ENCODE measurements at regions not wholly inside any gene's neighbourhood (a gene's known extent, or its start where the extent isn't known, plus 50 kb on each side); places are given as distances from the start of the nearest gene placed in this dataset.

DNA sequence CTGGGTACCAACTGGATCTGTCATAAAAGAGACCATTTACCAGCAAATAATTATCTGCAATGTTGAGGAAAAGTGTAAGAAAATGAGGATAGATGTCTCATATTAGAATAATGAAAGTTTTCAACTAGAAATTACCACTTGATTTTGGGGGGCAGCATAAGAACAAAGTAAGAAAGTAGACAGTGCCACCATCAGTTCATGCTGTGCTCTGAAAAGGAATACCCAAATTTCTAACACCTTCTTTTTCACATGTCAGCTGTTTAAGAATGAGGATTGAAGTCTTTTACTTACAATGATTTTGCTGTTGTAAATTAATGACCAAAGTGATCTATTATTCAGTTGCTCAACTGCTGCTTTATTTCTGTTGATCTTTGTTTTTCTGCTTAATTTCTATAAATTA is 578.3 kb downstream of the ETV1 start:
- Histone ChIP-seq H3K4me3 (ENCODE audit: extremely low read depth, insufficient read depth, low read length, poor library complexity, severe bottlenecking) (no peak overlapping the region), H3K9me3 (ENCODE audit: control insufficient read depth, low read length) (no peaks in the 10 kb centered on the region), H3K27ac (ENCODE audit: low read depth, low read length, severe bottlenecking) (no peak overlapping the region), H3K36me3 (ENCODE audit: control insufficient read depth, insufficient read depth, low read length) (no peaks in the 10 kb centered on the region), H3K4me1 (ENCODE audit: control insufficient read depth, insufficient read depth, low read length, poor library complexity, severe bottlenecking) (no peaks in the 10 kb centered on the region)

GRCh38 chr7:13411636-13412035 is 577.8 kb downstream of the ETV1 start:
- no peaks in the 10 kb centered on the region for H3K4me1 ChIP-seq (ENCODE audit: control insufficient read depth, insufficient read depth, low read length, poor library complexity, severe bottlenecking)
- no peaks in the 10 kb centered on the region for H3K36me3 ChIP-seq (ENCODE audit: control insufficient read depth, insufficient read depth, low read length)
- no peak overlapping the region for H3K4me3 ChIP-seq (ENCODE audit: extremely low read depth, insufficient read depth, low read length, poor library complexity, severe bottlenecking)
- H3K9me3 ChIP-seq (ENCODE audit: control insufficient read depth, low read length), result no peaks in the 10 kb centered on the region
- H3K27ac ChIP-seq (ENCODE audit: low read depth, low read length, severe bottlenecking), result no peak overlapping the region
- WGBS, 2 experiments (ENCODE audit: insufficient coverage in 2 of 2), result 67% methylated on average over 1 of the region's 3 CpGs; no CpG with 5 or more reads in 1 of the 2 experiments

- Histone ChIP-seq H3K36me3 (ENCODE audit: control insufficient read depth, insufficient read depth, low read length) (no peaks in the 10 kb centered on the region), H3K9me3 (ENCODE audit: control insufficient read depth, low read length) (no peaks in the 10 kb centered on the region), H3K4me1 (ENCODE audit: control insufficient read depth, insufficient read depth, low read length, poor library complexity, severe bottlenecking) (no peaks in the 10 kb centered on the region), H3K27ac (ENCODE audit: low read depth, low read length, severe bottlenecking) (no peak overlapping the region), H3K4me3 (ENCODE audit: extremely low read depth, insufficient read depth, low read length, poor library complexity, severe bottlenecking) (no peak overlapping the region)
Measured at GRCh38 chr7:13414181-13414580, 575.3 kb downstream of the ETV1 start.

DNA sequence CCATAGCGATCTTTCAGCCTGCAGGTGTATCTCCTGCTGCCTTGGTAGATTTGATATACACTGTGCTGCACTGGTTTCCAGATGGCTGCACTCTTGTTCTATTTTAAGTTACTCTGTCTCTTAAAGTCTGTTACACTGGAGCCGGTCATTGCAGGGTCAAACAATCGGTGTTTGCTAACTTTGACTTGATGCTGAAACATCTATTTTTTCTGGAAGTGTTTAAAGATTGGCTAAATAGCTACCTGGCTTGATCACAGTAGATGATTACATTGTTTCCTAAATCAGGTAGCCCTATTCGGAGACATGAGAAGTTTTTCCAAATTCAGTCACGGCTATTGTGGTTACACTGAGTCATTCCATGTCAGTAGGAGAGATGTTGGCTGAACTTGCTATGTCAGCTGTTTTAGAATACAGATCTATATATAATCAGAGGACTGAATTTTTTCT is 574.8 kb downstream of the ETV1 start:
- no peaks in the 10 kb centered on the region for H3K9me3 ChIP-seq (ENCODE audit: control insufficient read depth, low read length)
- no peak overlapping the region for H3K27ac ChIP-seq (ENCODE audit: low read depth, low read length, severe bottlenecking)
- WGBS, 2 experiments (ENCODE audit: insufficient coverage in 2 of 2), result 80 to 100% methylated on average over 1 to 2 of the region's 5 CpGs
- no peaks in the 10 kb centered on the region for H3K36me3 ChIP-seq (ENCODE audit: control insufficient read depth, insufficient read depth, low read length)
- H3K4me3 ChIP-seq (ENCODE audit: extremely low read depth, insufficient read depth, low read length, poor library complexity, severe bottlenecking), result no peak overlapping the region
- H3K4me1 ChIP-seq (ENCODE audit: control insufficient read depth, insufficient read depth, low read length, poor library complexity, severe bottlenecking), result no peaks in the 10 kb centered on the region

- no peaks in the 10 kb centered on the region for H3K9me3 ChIP-seq (ENCODE audit: control insufficient read depth, low read length)
- no peak overlapping the region for H3K27ac ChIP-seq (ENCODE audit: low read depth, low read length, severe bottlenecking)
- WGBS, 2 experiments (ENCODE audit: insufficient coverage in 2 of 2), result 80 to 88% methylated on average over 1 of the region's 2 CpGs
- no peaks in the 10 kb centered on the region for H3K36me3 ChIP-seq (ENCODE audit: control insufficient read depth, insufficient read depth, low read length)
- H3K4me3 ChIP-seq (ENCODE audit: extremely low read depth, insufficient read depth, low read length, poor library complexity, severe bottlenecking), result no peak overlapping the region
- no peaks in the 10 kb centered on the region for H3K4me1 ChIP-seq (ENCODE audit: control insufficient read depth, insufficient read depth, low read length, poor library complexity, severe bottlenecking)
Measured at GRCh38 chr7:13416071-13416470, 573.4 kb downstream of the ETV1 start.

DNA sequence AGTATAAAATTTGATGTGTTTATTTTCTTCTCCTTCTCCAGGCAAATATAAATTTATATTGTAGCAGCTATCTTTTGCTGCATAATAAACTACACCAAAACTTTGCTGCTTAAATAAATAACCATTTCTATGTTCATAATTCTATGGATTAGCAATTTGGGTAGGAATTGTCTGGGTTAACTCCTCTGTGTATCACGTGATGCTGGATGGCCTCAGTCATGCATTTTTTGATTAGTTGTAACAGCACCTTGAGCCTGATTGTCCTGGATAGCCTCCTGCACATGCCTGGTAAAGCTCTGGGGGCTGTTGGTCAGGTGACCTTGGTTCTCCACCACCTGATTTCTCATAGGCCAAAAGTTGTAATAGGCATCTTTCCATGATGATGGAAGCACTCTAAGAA is 572.9 kb downstream of the ETV1 start:
- Histone ChIP-seq H3K9me3 (ENCODE audit: control insufficient read depth, low read length) (no peaks in the 10 kb centered on the region), H3K27ac (ENCODE audit: low read depth, low read length, severe bottlenecking) (no peak overlapping the region), H3K4me3 (ENCODE audit: extremely low read depth, insufficient read depth, low read length, poor library complexity, severe bottlenecking) (no peak overlapping the region), H3K4me1 (ENCODE audit: control insufficient read depth, insufficient read depth, low read length, poor library complexity, severe bottlenecking) (no peaks in the 10 kb centered on the region), H3K36me3 (ENCODE audit: control insufficient read depth, insufficient read depth, low read length) (no peaks in the 10 kb centered on the region)
- WGBS, 2 experiments (ENCODE audit: insufficient coverage in 2 of 2), result 67 to 71% methylated on average over 1 of the region's 1 CpG

GRCh38 chr7:13420726-13421125 is 568.7 kb downstream of the ETV1 start:
- Histone ChIP-seq H3K27ac (ENCODE audit: low read depth, low read length, severe bottlenecking) (no peak overlapping the region), H3K9me3 (ENCODE audit: control insufficient read depth, low read length) (no peaks in the 10 kb centered on the region), H3K36me3 (ENCODE audit: control insufficient read depth, insufficient read depth, low read length) (no peaks in the 10 kb centered on the region), H3K4me1 (ENCODE audit: control insufficient read depth, insufficient read depth, low read length, poor library complexity, severe bottlenecking) (no peaks in the 10 kb centered on the region), H3K4me3 (ENCODE audit: extremely low read depth, insufficient read depth, low read length, poor library complexity, severe bottlenecking) (no peak overlapping the region)
- WGBS, 2 experiments (ENCODE audit: insufficient coverage in 2 of 2), result no CpG with 5 or more reads among the region's 2 CpGs

DNA sequence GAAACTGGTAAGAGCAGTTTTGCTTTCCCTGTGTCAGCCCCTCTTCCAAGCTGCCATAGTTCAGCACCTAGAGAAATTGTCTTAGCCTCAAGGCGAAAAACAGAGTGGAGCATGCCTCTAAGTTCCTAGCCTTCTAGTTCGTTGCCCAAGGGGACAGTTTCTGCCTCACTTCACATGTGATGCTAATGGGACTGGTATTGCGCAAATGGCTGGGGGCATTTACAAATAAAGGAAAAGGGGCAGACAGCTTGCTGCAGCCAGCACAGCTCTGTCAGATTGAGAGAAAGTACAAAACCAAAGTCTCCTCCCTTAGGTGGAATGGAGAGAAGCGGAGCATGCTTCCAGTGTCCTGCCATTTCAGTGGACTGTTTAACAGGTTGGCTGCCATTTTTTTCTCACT is 567.7 kb downstream of the ETV1 start:
- Histone ChIP-seq H3K4me3 (ENCODE audit: extremely low read depth, insufficient read depth, low read length, poor library complexity, severe bottlenecking) (no peak overlapping the region), H3K36me3 (ENCODE audit: control insufficient read depth, insufficient read depth, low read length) (no peaks in the 10 kb centered on the region), H3K27ac (ENCODE audit: low read depth, low read length, severe bottlenecking) (no peak overlapping the region), H3K9me3 (ENCODE audit: control insufficient read depth, low read length) (no peaks in the 10 kb centered on the region), H3K4me1 (ENCODE audit: control insufficient read depth, insufficient read depth, low read length, poor library complexity, severe bottlenecking) (no peaks in the 10 kb centered on the region)
- WGBS, 2 experiments (ENCODE audit: insufficient coverage in 2 of 2), result 84 to 100% methylated on average over 1 to 3 of the region's 4 CpGs

- Histone ChIP-seq H3K4me3 (ENCODE audit: extremely low read depth, insufficient read depth, low read length, poor library complexity, severe bottlenecking) (no peak overlapping the region), H3K27ac (ENCODE audit: low read depth, low read length, severe bottlenecking) (no peak overlapping the region), H3K9me3 (ENCODE audit: control insufficient read depth, low read length) (no peaks in the 10 kb centered on the region), H3K36me3 (ENCODE audit: control insufficient read depth, insufficient read depth, low read length) (no peaks in the 10 kb centered on the region), H3K4me1 (ENCODE audit: control insufficient read depth, insufficient read depth, low read length, poor library complexity, severe bottlenecking) (no peaks in the 10 kb centered on the region)
- WGBS, 2 experiments (ENCODE audit: insufficient coverage in 2 of 2), result 74 to 77% methylated on average over 2 of the region's 2 CpGs
Measured at GRCh38 chr7:13433946-13434345, 555.5 kb downstream of the ETV1 start.

DNA sequence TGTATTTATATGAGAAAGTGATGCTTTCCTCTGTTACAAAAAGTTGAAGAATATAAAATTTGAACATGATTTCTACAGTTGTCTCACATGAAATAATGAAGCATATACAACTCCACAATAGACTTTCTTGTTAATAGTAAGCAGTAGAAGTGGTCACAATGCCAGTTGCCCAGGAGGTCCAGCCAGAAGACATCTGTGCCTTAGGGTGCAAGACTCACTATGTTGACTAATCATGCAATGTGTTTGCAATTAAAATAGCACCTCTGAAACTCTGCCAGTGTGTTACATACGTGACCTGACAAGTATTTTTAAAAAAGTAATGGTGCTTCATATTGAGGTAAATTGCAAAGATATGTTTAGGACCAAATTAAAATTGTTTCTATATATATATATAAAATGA is 547.2 kb downstream of the ETV1 start:
- Histone ChIP-seq H3K4me3 (ENCODE audit: extremely low read depth, insufficient read depth, low read length, poor library complexity, severe bottlenecking) (no peak overlapping the region), H3K9me3 (ENCODE audit: control insufficient read depth, low read length) (no peaks in the 10 kb centered on the region), H3K27ac (ENCODE audit: low read depth, low read length, severe bottlenecking) (no peak overlapping the region), H3K4me1 (ENCODE audit: control insufficient read depth, insufficient read depth, low read length, poor library complexity, severe bottlenecking) (no peaks in the 10 kb centered on the region), H3K36me3 (ENCODE audit: control insufficient read depth, insufficient read depth, low read length) (no peaks in the 10 kb centered on the region)
- 86% methylated on average over 1 of the region's 1 CpG; no CpG with 5 or more reads in 1 of the 2 experiments for WGBS, 2 experiments (ENCODE audit: insufficient coverage in 2 of 2)

- Histone ChIP-seq H3K4me1 (ENCODE audit: control insufficient read depth, insufficient read depth, low read length, poor library complexity, severe bottlenecking) (no peaks in the 10 kb centered on the region), H3K36me3 (ENCODE audit: control insufficient read depth, insufficient read depth, low read length) (no peaks in the 10 kb centered on the region), H3K27ac (ENCODE audit: low read depth, low read length, severe bottlenecking) (no peak overlapping the region), H3K4me3 (ENCODE audit: extremely low read depth, insufficient read depth, low read length, poor library complexity, severe bottlenecking) (no peak overlapping the region), H3K9me3 (ENCODE audit: control insufficient read depth, low read length) (no peaks in the 10 kb centered on the region)
- 89 to 100% methylated on average over 1 of the region's 1 CpG for WGBS, 2 experiments (ENCODE audit: insufficient coverage in 2 of 2)
Measured at GRCh38 chr7:13447637-13448036, 541.8 kb downstream of the ETV1 start.

GRCh38 chr7:13448243-13448642 is 541.2 kb downstream of the ETV1 start:
- no peak overlapping the region for H3K4me3 ChIP-seq (ENCODE audit: extremely low read depth, insufficient read depth, low read length, poor library complexity, severe bottlenecking)
- no peaks in the 10 kb centered on the region for H3K4me1 ChIP-seq (ENCODE audit: control insufficient read depth, insufficient read depth, low read length, poor library complexity, severe bottlenecking)
- no peaks in the 10 kb centered on the region for H3K36me3 ChIP-seq (ENCODE audit: control insufficient read depth, insufficient read depth, low read length)
- no peak overlapping the region for H3K27ac ChIP-seq (ENCODE audit: low read depth, low read length, severe bottlenecking)
- 14 to 63% methylated on average over 1 to 2 of the region's 4 CpGs for WGBS, 2 experiments (ENCODE audit: insufficient coverage in 2 of 2)
- no peaks in the 10 kb centered on the region for H3K9me3 ChIP-seq (ENCODE audit: control insufficient read depth, low read length)
